Stomach (tissue), 4 donors: ENCODE measurements at regions not wholly inside any gene's neighbourhood (a gene's known extent, or its start where the extent isn't known, plus 50 kb on each side); places are given as distances from the start of the nearest gene placed in this dataset.

Experiments used
- CTCF ChIP-seq, 7 experiments: fragments of 450-650 bp in 4 of 7; fragments of 200-600 bp in 3 of 7; sonication (generic) in 3 of 7; IDR thresholded peaks; one replicate each; pipeline ENCODE4 v1.5.1; 2016 to 2019; ENCODE audit warnings: antibody characterized with exemption in 7 of 7, control low read depth in 2 of 7, mild to moderate bottlenecking in 1 of 7
- EP300 ChIP-seq: sonication (generic); formaldehyde crosslinking; IDR thresholded peaks from one replicate; pipeline ENCODE4 v1.6.1; 2017; ENCODE audit warnings: antibody characterized with exemption
- POLR2AphosphoS5 ChIP-seq, 3 donors: sonication (generic); formaldehyde crosslinking; IDR thresholded peaks; one replicate each; pipeline ENCODE4 v1.6.1; 2016; ENCODE audit warnings: antibody characterized with exemption in 3 of 3

- TF ChIP-seq CTCF (IDR thresholded peaks at IDR 0.05) (no peak), POLR2AphosphoS5 (IDR thresholded peaks at IDR 0.05) (no peak), EP300 (no peak)
These were observed 231.5 kb downstream of the BCOR start for GRCh38 chrX:39866229-39866628.
